ENCODE measurements at regions not wholly inside any gene's neighbourhood (a gene's known extent, or its start where the extent isn't known, plus 50 kb on each side); places are given as distances from the start of the nearest gene placed in this dataset.
"Not testable (repeated sequence)": the region's sequence is repeated elsewhere in the genome, so short reads cannot be mapped to it uniquely, and the experiment has no call there.

DNA sequence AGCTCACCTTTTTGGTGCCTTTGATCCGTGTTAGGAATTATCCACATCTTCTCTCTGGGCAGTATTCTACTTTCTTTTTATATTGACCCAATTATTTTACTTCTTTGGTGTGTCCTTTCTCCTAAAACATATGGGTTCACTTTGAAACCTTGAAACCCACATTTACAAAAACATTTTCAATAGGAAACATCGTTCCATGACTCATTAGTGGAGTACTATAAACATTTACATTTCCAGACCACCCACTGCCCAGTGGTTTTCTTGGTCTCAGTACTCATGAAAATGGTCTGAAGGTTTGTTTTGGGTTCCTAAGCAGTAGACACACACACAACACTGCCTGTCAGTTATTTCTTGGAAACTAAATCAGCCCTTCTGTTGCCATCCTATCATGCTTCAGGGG lies 111.7 kb upstream of the LPCAT1 start:
- not testable (repeated sequence) for DNase-seq (ENCODE audit: low spot score)

- no peak for DNase-seq (ENCODE audit: low spot score)
Observed at GRCh38 chr5:1634337-1634661, 110.5 kb upstream of the LPCAT1 start.

GRCh38 chr5:1633605-1634336 lies 110.0 kb upstream of the LPCAT1 start:
- peak; percentile 91 for DNase-seq (ENCODE audit: low spot score)

- not testable (repeated sequence) for DNase-seq (ENCODE audit: low spot score)
Observed at GRCh38 chr5:1631004-1631403, 107.2 kb upstream of the LPCAT1 start.

DNA sequence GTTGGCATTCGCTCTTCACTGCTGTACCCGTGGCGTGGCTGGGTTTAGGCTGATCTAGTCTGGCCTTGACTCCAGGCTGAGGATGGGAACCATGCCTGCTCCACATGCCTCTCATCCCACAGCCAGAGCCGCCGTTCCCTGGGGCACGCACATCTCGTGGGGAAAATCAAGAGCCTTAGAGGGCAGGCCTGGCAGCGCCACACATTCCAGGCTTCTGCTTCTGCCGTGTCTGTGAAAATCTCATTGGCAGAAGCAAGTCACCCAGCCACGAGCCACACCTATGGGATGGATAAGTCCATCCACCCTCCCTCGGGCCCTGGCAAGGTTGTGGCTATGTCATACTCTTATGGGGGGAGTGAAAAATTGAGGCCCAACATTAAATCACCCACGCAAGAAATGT lies 102.6 kb upstream of the LPCAT1 start:
- DNase-seq (ENCODE audit: low spot score) = not testable (repeated sequence)

GRCh38 chr5:1619531-1619930 lies 95.8 kb upstream of the LPCAT1 start:
- DNase-seq (ENCODE audit: low spot score) = not testable (repeated sequence)

GRCh38 chr5:1618296-1618865 lies 94.6 kb upstream of the LPCAT1 start:
- not testable (repeated sequence) for DNase-seq (ENCODE audit: low spot score)

GRCh38 chr5:1617236-1617755 lies 93.5 kb upstream of the LPCAT1 start:
- DNase-seq (ENCODE audit: low spot score) = not testable (repeated sequence)

DNA sequence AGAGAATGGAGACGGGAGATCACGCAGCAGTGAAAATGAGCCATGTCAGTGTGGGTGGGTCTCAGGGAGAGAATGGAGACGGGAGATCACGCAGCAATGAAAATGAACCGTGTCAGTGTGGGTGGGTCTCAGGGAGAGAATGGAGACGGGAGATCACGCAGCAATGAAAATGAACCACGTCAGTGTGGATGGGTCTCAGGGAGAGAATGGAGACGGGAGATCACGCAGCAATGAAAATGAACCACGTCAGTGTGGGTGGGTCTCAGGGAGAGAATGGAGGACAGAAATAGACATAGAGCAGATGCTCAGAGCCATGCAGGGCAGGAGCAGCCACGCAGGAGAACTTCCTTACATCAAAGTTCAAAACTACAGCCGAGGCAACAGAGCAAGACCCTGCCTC lies 89.8 kb upstream of the LPCAT1 start:
- DNase-seq (ENCODE audit: low spot score) = not testable (repeated sequence)

- DNase-seq (ENCODE audit: low spot score) = not testable (repeated sequence)
Observed at GRCh38 chr5:1610526-1610925, 86.8 kb upstream of the LPCAT1 start.

DNA sequence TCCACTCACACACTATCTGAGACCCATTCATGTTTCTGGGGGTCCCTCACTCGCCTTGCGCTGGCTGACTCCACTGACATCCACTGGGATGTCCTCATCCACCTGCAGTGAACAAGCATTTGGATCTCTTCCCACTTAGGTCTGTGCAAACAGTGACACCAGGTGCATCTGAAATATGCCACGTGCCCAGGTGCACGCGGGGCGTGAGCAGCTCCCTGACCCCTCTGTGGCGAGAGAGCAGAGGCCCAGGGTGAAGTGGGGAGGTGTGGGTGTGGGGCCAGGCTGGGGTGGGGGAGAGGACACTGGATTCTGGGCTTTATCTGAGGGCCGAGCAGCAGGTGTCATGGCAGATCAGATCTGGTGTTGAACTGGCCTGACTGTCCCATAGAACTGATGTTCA lies 85.4 kb upstream of the LPCAT1 start:
- DNase-seq (ENCODE audit: low spot score) = not testable (repeated sequence)

DNA sequence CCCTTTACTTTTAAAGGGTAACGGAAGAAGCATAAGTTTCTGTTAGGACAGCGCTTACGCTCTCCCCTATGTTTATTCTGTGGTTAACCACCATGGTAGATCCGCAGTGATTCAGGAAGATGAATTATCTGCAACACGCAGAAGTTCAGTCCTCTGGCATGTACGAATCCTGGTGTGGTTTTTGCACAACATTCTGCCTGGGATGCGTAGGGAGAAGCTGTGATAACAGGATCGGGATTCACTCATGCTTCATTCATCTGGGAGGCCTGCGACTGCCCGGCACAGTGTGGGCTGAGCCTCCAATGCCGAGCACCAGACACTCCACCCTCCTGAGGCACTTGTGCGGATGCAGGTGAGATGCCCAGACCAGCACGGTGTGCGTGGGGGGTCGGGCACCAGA lies 84.6 kb upstream of the LPCAT1 start:
- not testable (repeated sequence) for DNase-seq (ENCODE audit: low spot score)

DNA sequence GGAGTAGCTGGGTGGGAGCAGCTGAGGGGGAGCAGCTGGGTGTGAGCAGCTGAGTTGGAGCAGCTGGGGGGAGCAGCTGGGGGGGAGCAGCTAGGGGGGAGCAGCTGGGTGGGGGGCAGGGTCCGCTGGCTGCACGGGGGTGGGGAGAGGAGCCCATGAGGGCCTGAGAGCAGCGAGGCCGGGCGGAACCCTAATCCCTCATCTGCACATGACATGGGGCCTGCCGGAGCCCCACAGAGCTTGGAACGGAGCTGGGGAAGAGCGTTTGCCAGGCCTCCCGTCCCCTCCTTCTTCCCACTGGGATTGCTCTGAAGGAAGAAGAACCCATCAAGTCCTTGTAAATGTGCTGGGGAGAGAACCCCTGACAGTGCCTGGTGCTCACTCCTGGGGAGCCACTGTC lies 83.2 kb upstream of the LPCAT1 start:
- DNase-seq (ENCODE audit: low spot score) = not testable (repeated sequence)

- DNase-seq (ENCODE audit: low spot score) = not testable (repeated sequence)
Observed at GRCh38 chr5:1603916-1604315, 80.2 kb upstream of the LPCAT1 start.

- DNase-seq (ENCODE audit: low spot score) = peak; percentile 76
Observed at GRCh38 chr5:1601565-1601964, 77.8 kb upstream of the LPCAT1 start.

DNA sequence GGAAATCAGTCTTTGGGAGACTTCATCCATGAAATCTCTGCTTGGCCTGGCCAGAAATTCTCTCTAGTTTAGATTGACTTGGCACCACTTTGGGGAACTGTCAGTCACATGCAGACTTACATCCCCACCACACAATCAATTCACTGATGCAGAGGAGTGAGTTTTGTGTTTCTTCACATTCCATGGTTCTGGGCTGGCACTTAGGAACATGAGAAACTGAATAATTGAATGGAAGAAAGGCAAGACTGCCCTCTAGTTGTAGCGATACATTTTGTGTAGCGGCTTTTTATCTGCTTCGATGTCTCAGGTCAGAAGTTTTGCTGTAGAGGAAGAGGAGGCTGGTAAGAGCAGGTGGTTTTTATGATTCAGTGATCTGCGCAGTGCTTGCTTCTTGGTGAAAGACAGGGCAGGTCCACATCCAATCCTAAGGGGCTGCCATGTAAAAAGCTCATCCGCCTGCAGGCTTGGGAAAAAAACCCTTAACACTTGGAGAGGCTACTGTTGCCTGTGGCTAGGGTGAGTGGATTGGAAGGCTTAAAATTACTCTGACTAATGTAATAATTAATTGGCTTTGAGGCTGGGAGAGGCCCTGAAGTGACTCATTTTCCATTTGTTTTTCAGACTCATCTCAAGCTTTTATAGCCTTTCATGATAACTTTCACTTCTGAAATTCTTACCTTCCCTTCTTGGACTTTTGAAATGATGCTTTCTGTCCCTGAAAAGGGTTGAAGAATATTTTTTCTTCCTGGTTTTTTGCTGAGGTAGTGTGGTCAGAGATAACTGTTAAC lies 75.4 kb upstream of the LPCAT1 start:
- not testable (repeated sequence) for DNase-seq (ENCODE audit: low spot score)

DNA sequence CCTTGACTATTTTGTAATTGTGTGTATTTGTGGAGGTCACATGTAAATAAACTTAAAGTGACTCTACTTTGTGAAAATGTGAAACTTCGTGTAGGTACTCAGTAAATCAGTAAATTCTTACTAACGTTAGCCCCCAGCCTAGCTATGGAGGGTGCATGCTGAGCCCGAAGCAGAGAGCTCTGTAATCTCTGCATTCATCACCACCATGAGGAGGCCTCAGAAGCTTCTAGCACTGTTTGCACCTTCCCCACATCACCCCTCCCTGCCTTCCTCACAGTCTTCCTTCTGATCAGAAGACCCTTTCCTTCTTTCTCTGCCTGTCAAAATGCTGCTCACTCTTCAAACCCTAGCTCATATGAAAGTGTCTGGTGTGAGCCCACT lies 73.3 kb upstream of the LPCAT1 start:
- DNase-seq (ENCODE audit: low spot score) = not testable (repeated sequence)

DNA sequence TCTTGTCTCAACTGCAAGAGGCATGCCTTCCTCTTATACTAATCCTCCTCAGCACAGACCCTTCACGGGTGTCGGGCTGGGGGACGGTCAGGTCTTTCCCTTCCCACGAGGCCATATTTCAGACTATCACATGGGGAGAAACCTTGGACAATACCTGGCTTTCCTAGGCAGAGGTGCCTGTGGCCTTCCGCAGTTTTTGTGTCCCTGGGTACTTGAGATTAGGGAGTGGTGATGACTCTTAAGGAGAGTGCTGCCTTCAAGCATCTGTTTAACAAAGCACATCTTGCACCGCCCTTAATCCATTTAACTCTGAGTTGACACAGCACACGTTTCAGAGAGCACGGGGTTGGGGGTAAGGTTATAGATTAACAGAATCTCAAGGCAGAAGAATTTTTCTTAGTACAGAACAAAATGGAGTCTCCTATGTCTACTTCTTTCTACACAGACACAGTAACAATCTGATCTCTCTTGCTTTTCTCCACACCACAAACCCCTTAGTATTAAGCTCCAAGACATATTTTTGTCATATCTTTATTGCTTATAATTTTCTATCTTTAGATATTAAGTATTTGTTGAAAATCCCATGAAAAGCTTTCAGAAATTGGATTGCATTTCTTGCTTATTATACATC lies 72.8 kb upstream of the LPCAT1 start:
- not testable (repeated sequence) for DNase-seq (ENCODE audit: low spot score)

DNA sequence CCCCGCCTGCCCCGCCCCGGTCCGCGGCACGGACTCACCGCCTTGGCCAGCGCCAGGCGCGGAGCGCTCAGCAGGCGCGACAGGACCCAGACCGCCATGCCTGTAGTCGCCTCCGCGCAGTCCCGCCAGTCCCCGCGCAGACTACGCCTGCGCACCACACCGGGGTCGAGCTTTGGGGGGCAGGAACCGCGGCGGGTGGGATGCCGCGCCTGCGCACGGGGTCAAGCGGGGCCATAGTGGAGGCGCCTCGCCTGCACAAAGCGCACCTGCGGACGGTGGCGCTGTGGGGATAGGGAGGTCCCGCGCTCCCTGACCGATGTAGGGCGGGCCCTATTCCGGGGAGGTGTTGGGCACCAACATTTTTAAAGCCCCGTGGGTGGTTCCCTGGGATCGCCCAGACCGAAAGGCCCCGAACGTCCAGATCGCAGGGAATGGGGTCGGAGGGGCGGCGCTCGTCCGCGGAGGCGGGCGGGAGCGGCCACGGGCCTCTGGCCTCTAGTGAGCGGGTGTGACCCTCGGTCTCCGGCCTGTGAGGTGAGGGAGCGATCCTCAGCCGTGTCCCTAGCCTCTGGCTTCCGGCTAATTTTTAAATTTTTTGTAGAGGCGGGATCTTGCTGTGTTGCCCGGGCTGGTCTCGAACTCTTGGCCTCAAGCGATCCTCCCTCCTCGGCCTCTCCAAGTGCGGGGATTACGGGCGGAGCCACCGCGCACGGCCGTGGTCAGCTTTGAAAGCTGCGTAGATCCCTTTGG lies 70.8 kb upstream of the LPCAT1 start:
- peak; percentile 92 for DNase-seq (ENCODE audit: low spot score)

DNA sequence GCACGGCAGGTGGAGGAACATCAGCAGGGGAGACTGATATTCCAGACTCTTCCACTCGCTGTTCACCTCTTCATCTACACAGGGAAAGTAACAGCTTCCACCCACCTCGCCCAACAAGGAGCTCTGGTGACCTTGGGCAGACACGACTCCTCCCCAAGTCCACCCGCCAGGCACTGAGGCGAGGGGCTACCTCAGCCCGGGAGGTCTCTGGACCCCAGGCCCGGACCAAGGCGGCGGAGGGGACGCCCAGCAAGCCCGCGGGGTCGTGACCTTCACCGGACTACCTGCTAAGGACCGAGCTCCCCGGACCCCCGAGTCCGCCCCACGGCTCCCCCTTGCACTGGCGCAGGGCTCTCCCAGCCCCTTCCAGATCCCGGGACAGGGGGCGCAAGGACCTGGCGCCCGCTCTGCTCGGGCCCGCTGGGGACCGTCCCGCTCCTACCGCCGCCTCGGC lies 70.2 kb upstream of the LPCAT1 start:
- no peak for DNase-seq (ENCODE audit: low spot score)

- DNase-seq (ENCODE audit: low spot score) = not testable (repeated sequence)
Observed at GRCh38 chr5:1588071-1588694, 64.4 kb upstream of the LPCAT1 start.
